HEK293 (cell line): ENCODE measurements at regions not wholly inside any gene's neighbourhood (a gene's known extent, or its start where the extent isn't known, plus 50 kb on each side); places are given as distances from the start of the nearest gene placed in this dataset.

Source experiments
- BCL11B ChIP-seq: fragments of 450-650 bp; formaldehyde crosslinking; IDR thresholded peaks from 2 replicates; pipeline ENCODE4 v1.5.1; 2016; ENCODE audit warnings: low read depth, missing biosample characterization, missing genetic modification characterization
- HIC1 ChIP-seq: fragments of 450-650 bp; formaldehyde crosslinking; IDR thresholded peaks from 2 replicates; pipeline ENCODE4 v1.5.1; 2016; ENCODE audit warnings: missing biosample characterization, missing genetic modification characterization
- SETDB1 ChIP-seq: IDR thresholded peaks from one replicate; pipeline ENCODE4 v1.6.1; 2017; ENCODE audit warnings: mild to moderate bottlenecking, low read length, moderate library complexity, mixed read lengths; ENCODE audit not compliant: insufficient read length
- ZNF184 ChIP-seq: fragments of 450-650 bp; IDR thresholded peaks from 2 replicates; pipeline ENCODE4 v1.5.1; 2018; ENCODE audit warnings: missing biosample characterization, mild to moderate bottlenecking, missing genetic modification characterization
- ZNF274 ChIP-seq, 2 experiments: fragments of 200-500 bp in 1 of 2; fragments of 450-650 bp in 1 of 2; sonication (Bioruptor generic) in 1 of 2; formaldehyde crosslinking in 1 of 2; IDR thresholded peaks; 2 replicates each; pipeline versions ENCODE4 v1.5.1 to v1.6.1; 2014 to 2016; ENCODE audit warnings: borderline replicate concordance in 1 of 2, inconsistent platforms in 1 of 2, low read length in 1 of 2, missing biosample characterization in 1 of 2, missing genetic modification characterization in 1 of 2
- ZNF561 ChIP-seq: fragments of 450-650 bp; IDR thresholded peaks from 2 replicates; pipeline ENCODE4 v1.5.1; 2018; ENCODE audit warnings: missing biosample characterization, missing genetic modification characterization, borderline replicate concordance
- ZNF707 ChIP-seq: fragments of 450-650 bp; formaldehyde crosslinking; IDR thresholded peaks from 2 replicates; pipeline ENCODE4 v1.5.1; 2016; ENCODE audit warnings: missing biosample characterization, missing genetic modification characterization

- TF ChIP-seq ZNF274 (IDR thresholded peaks at IDR 0.05; ENCODE audit: low read length) (no peak), ZNF274 (tag by site-specific recombination; IDR thresholded peaks at IDR 0.05; ENCODE audit: borderline replicate concordance) (no peak), ZNF561 (tag by site-specific recombination) (no peak), BCL11B (tag by site-specific recombination) (no peak), ZNF707 (tag by site-specific recombination) (no peak), HIC1 (tag by site-specific recombination) (no peak), ZNF184 (tag by site-specific recombination) (no peak), SETDB1 (no peak)
Observed at GRCh38 chr2:61670591-61671501, 132.7 kb upstream of the XPO1 start.
